C4-2B (cell line): ENCODE measurements at regions not wholly inside any gene's neighbourhood (a gene's known extent, or its start where the extent isn't known, plus 50 kb on each side); places are given as distances from the start of the nearest gene placed in this dataset.
A peak's percentile ranks its signal among the peaks of the same experiment; 100 is the strongest.

Experiments used
- CTCF ChIP-seq: fragments of 450-650 bp; conservative IDR thresholded peaks from 2 replicates; pipeline ENCODE4 v1.5.1; 2017; ENCODE audit warnings: mild to moderate bottlenecking
- ZFX ChIP-seq: fragments of 450-650 bp; IDR thresholded peaks from 2 replicates; pipeline ENCODE4 v1.6.1; 2017

GRCh38 chr18:70454704-70455322 is 166.0 kb downstream of the SOCS6 start:
- TF ChIP-seq CTCF (peak; percentile 86), ZFX (no peak)
